GM12873 (cell line): ENCODE measurements at regions not wholly inside any gene's neighbourhood (a gene's known extent, or its start where the extent isn't known, plus 50 kb on each side); places are given as distances from the start of the nearest gene placed in this dataset.

Experiments
- CTCF ChIP-seq: IDR thresholded peaks from 2 replicates; pipeline ENCODE4 v1.5.1; 2012; ENCODE audit warnings: low read depth, mild to moderate bottlenecking, moderate library complexity, low read length, control low read depth; ENCODE audit not compliant: insufficient read depth; ENCODE audit errors: missing control alignments

- no peak for TF ChIP-seq CTCF
These were observed 303.6 kb downstream of the SAMD5 start for GRCh38 chr6:147811913-147812629.

- TF ChIP-seq CTCF, result no peak
These were observed 308.7 kb downstream of the SAMD5 start for GRCh38 chr6:147817042-147817689.

GRCh38 chr6:147820520-147820919 is 312.0 kb downstream of the SAMD5 start:
- TF ChIP-seq CTCF, result no peak

GRCh38 chr6:147821295-147821897 is 312.9 kb downstream of the SAMD5 start:
- TF ChIP-seq CTCF, result no peak

GRCh38 chr6:147823936-147824335 is 315.4 kb downstream of the SAMD5 start:
- no peak for TF ChIP-seq CTCF

GRCh38 chr6:147825848-147826247 is 317.4 kb downstream of the SAMD5 start:
- no peak for TF ChIP-seq CTCF

- TF ChIP-seq CTCF, result no peak
These were observed 318.2 kb downstream of the SAMD5 start for GRCh38 chr6:147826698-147827097.
